K562 (cell line): ENCODE measurements at regions not wholly inside any gene's neighbourhood (a gene's known extent, or its start where the extent isn't known, plus 50 kb on each side); places are given as distances from the start of the nearest gene placed in this dataset.

ENCODE experiments used
- EGR1 ChIP-seq: fragments of 450-650 bp; conservative IDR thresholded peaks from 2 replicates; pipeline ENCODE4 v1.6.1; 2017; ENCODE audit warnings: mild to moderate bottlenecking
- JUN ChIP-seq, 2 experiments: sonication (generic) in 1 of 2; formaldehyde crosslinking in 1 of 2; IDR thresholded peaks; 2 replicates each; pipeline versions ENCODE4 v1.6.1 to v1.8.0; 2012 to 2022; ENCODE audit warnings: borderline replicate concordance in 2 of 2, mild to moderate bottlenecking in 2 of 2, improper control_type of control experiment in 1 of 2, low read depth in 1 of 2, low read length in 1 of 2, missing genetic modification reagents in 1 of 2
- POLR2AphosphoS5 ChIP-seq: IDR thresholded peaks from 2 replicates; pipeline ENCODE4 v1.6.1; 2011; ENCODE audit warnings: mild to moderate bottlenecking, low read depth, low read length, moderate library complexity; ENCODE audit not compliant: control insufficient read depth, insufficient read depth
- RAD21 ChIP-seq, 2 experiments: fragments of 250-450 bp in 1 of 2; fragments of 450-650 bp in 1 of 2; sonication (Bioruptor Pico) in 1 of 2; formaldehyde crosslinking in 1 of 2; IDR thresholded peaks in 1 of 2; conservative IDR thresholded peaks in 1 of 2; 2 replicates each; pipeline versions ENCODE4 v1.4.0 to v1.8.0; 2020 to 2022; ENCODE audit warnings: mild to moderate bottlenecking in 2 of 2, moderate library complexity in 1 of 2
- TAF7 ChIP-seq: fragments of 450-650 bp; IDR thresholded peaks from 2 replicates; pipeline ENCODE4 v1.6.1; 2016; ENCODE audit warnings: missing genetic modification characterization, missing compliant biosample characterization
- YY1 ChIP-seq, 3 experiments: IDR thresholded peaks; 2 replicates each; pipeline ENCODE4 v1.6.1; 2011; ENCODE audit warnings: low read length in 2 of 3, mild to moderate bottlenecking in 2 of 3, moderate library complexity in 2 of 3, borderline replicate concordance in 1 of 3, control low read depth in 1 of 3, low read depth in 1 of 3; ENCODE audit not compliant: insufficient read depth in 3 of 3, insufficient replicate concordance in 2 of 3, control insufficient read depth in 1 of 3, insufficient read length in 1 of 3; ENCODE audit errors: extremely low read depth in 1 of 3
- ZC3H8 ChIP-seq: fragments of 450-650 bp; IDR thresholded peaks from 2 replicates; pipeline ENCODE4 v1.6.1; 2017
- ZNF3 ChIP-seq: fragments of 250-450 bp; sonication (Bioruptor Pico); IDR thresholded peaks from 2 replicates; pipeline ENCODE4 v1.5.0; 2021; ENCODE audit warnings: mild to moderate bottlenecking, moderate library complexity
- TF ChIP-seq, protein P1 (sequence below): fragments of 450-650 bp; IDR thresholded peaks from 2 replicates; pipeline ENCODE4 v1.6.1; 2018; ENCODE audit not compliant: partially characterized antibody
- TF ChIP-seq, protein P2 (sequence below): sonication (generic); formaldehyde crosslinking; IDR thresholded peaks from 2 replicates; pipeline ENCODE4 v1.8.0; 2022; ENCODE audit warnings: mild to moderate bottlenecking, low read depth, missing genetic modification reagents

DNA sequence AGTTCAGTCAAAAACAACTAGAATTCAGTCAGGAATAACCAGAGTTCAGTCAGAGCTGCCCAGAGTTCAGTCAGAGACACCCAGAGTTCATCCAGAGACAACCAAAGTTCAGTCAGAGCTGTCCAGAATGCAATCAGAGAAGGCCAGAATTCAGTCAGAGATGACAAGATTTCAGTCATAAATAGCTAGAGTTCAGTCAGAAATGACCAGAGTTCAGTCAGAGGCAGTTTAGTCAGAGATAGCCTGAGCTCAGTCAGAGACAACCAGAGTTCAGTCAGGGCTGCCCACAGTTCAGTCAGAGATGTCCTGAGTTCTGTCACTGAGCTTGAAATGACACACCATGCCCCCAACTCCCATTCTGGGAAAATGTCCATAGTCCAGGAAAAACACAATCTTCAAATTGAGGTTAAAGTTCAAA is 1102.8 kb downstream of the BCL11B start:
- no peak for TF ChIP-seq EGR1
- TF ChIP-seq POLR2AphosphoS5, result no peak
- no peak for TF ChIP-seq RAD21 (CRISPR knock-in tag; conservative IDR thresholded peaks at IDR 0.05 in 1 of 2, IDR thresholded peaks at IDR 0.05 in 1 of 2)
- TF ChIP-seq TAF7, result no peak
- no peak for TF ChIP-seq YY1 (IDR thresholded peaks at IDR 0.05; ENCODE audit: borderline replicate concordance in 1 of 3, control insufficient read depth in 1 of 3, extremely low read depth in 1 of 3, insufficient read depth in 3 of 3, insufficient read length in 1 of 3, insufficient replicate concordance in 2 of 3, low read depth in 1 of 3, low read length in 2 of 3)
- TF ChIP-seq, protein P1, sequence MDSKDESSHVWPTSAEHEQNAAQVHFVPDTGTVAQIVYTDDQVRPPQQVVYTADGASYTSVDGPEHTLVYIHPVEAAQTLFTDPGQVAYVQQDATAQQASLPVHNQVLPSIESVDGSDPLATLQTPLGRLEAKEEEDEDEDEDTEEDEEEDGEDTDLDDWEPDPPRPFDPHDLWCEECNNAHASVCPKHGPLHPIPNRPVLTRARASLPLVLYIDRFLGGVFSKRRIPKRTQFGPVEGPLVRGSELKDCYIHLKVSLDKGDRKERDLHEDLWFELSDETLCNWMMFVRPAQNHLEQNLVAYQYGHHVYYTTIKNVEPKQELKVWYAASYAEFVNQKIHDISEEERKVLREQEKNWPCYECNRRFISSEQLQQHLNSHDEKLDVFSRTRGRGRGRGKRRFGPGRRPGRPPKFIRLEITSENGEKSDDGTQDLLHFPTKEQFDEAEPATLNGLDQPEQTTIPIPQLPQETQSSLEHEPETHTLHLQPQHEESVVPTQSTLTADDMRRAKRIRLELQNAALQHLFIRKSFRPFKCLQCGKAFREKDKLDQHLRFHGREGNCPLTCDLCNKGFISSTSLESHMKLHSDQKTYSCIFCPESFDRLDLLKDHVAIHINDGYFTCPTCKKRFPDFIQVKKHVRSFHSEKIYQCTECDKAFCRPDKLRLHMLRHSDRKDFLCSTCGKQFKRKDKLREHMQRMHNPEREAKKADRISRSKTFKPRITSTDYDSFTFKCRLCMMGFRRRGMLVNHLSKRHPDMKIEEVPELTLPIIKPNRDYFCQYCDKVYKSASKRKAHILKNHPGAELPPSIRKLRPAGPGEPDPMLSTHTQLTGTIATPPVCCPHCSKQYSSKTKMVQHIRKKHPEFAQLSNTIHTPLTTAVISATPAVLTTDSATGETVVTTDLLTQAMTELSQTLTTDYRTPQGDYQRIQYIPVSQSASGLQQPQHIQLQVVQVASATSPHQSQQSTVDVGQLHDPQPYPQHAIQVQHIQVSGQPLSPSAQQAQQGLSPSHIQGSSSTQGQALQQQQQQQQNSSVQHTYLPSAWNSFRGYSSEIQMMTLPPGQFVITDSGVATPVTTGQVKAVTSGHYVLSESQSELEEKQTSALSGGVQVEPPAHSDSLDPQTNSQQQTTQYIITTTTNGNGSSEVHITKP, result no peak
- TF ChIP-seq JUN (IDR thresholded peaks at IDR 0.05; ENCODE audit: borderline replicate concordance, low read depth, low read length), result no peak
- no peak for TF ChIP-seq JUN (CRISPR knock-in tag; IDR thresholded peaks at IDR 0.05; ENCODE audit: borderline replicate concordance)
- no peak for TF ChIP-seq ZNF3 (CRISPR knock-in tag)
- TF ChIP-seq, protein P2, sequence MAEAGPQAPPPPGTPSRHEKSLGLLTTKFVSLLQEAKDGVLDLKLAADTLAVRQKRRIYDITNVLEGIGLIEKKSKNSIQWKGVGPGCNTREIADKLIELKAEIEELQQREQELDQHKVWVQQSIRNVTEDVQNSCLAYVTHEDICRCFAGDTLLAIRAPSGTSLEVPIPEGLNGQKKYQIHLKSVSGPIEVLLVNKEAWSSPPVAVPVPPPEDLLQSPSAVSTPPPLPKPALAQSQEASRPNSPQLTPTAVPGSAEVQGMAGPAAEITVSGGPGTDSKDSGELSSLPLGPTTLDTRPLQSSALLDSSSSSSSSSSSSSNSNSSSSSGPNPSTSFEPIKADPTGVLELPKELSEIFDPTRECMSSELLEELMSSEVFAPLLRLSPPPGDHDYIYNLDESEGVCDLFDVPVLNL (CRISPR knock-in tag), result no peak
- no peak for TF ChIP-seq ZC3H8
